Mesendoderm (in vitro differentiated cells): ENCODE measurements at regions not wholly inside any gene's neighbourhood (a gene's known extent, or its start where the extent isn't known, plus 50 kb on each side); places are given as distances from the start of the nearest gene placed in this dataset.

Experiments used
- DNase-seq: peaks from one replicate; pipeline ENCODE4 v3.0.0; 2013
- H2AK5ac ChIP-seq: 2 replicates; pipeline ENCODE4 v1.6.1; 2013; ENCODE audit warnings: low read length, inconsistent platforms
- H2BK120ac ChIP-seq: 2 replicates; pipeline ENCODE4 v1.6.1; 2013; ENCODE audit warnings: low read depth, mild to moderate bottlenecking, low read length, moderate library complexity, mixed read lengths
- H2BK15ac ChIP-seq: replicated peaks from 2 replicates; pipeline ENCODE4 v1.6.1; 2013; ENCODE audit warnings: low read depth, mild to moderate bottlenecking, moderate library complexity
- H2BK5ac ChIP-seq: 2 replicates; pipeline ENCODE4 v1.6.1; 2013; ENCODE audit warnings: low read length, inconsistent platforms
- H3K18ac ChIP-seq: 2 replicates; pipeline ENCODE4 v1.6.1; 2013; ENCODE audit warnings: mild to moderate bottlenecking, low read length, mixed read lengths
- H3K23ac ChIP-seq: one replicate; pipeline ENCODE4 v1.6.1; 2013; ENCODE audit warnings: low read length
- H3K27ac ChIP-seq: 2 replicates; pipeline ENCODE4 v1.5.1; 2013; ENCODE audit warnings: low read depth, mild to moderate bottlenecking, inconsistent platforms, low read length, moderate library complexity
- H3K27me3 ChIP-seq: 2 replicates; pipeline ENCODE4 v1.6.1; 2013; ENCODE audit warnings: low read length, control low read depth, mild to moderate bottlenecking, inconsistent platforms; ENCODE audit not compliant: insufficient read depth, poor library complexity
- H3K36me3 ChIP-seq: 2 replicates; pipeline ENCODE4 v1.6.1; 2013; ENCODE audit warnings: low read length, inconsistent platforms; ENCODE audit not compliant: control insufficient read depth, insufficient read depth
- H3K4ac ChIP-seq: one replicate; pipeline ENCODE4 v1.6.1; 2013; ENCODE audit warnings: low read depth, mild to moderate bottlenecking, low read length, moderate library complexity
- H3K4me1 ChIP-seq: 2 replicates; pipeline ENCODE4 v1.6.1; 2013; ENCODE audit warnings: low read depth, low read length, inconsistent platforms; ENCODE audit not compliant: control insufficient read depth
- H3K4me2 ChIP-seq: 2 replicates; pipeline ENCODE4 v1.6.1; 2013; ENCODE audit warnings: low read length
- H3K4me3 ChIP-seq: 2 replicates; pipeline ENCODE4 v1.5.1; 2013; ENCODE audit warnings: mild to moderate bottlenecking, low read length
- H3K56ac ChIP-seq: one replicate; pipeline ENCODE4 v1.6.1; 2013; ENCODE audit warnings: low read length
- H3K79me1 ChIP-seq: 2 replicates; pipeline ENCODE4 v1.6.1; 2013; ENCODE audit warnings: low read length, inconsistent platforms
- H3K79me2 ChIP-seq: 2 replicates; pipeline ENCODE4 v1.6.1; 2013; ENCODE audit warnings: mild to moderate bottlenecking, low read length; ENCODE audit not compliant: control insufficient read depth, insufficient read depth
- H3K9ac ChIP-seq: 2 replicates; pipeline ENCODE4 v1.6.1; 2013; ENCODE audit warnings: low read length, inconsistent platforms
- H4K5ac ChIP-seq: one replicate; pipeline ENCODE4 v1.6.1; 2013; ENCODE audit warnings: low read length
- H4K8ac ChIP-seq: one replicate; pipeline ENCODE4 v1.6.1; 2013; ENCODE audit warnings: low read depth, mild to moderate bottlenecking, control low read depth, low read length, moderate library complexity
- whole genome bisulfite sequencing: extraction: QIAGEN DNeasy Blood & Tissue Kit; methylation state at CpG from one replicate; pipeline ENCODE4 v1.1.7; 2013; ENCODE audit warnings: low lambda C conversion rate, missing lambda C conversion rate; ENCODE audit not compliant: insufficient coverage; ENCODE audit errors: extremely low coverage; 5-methylcytosine and 5-hydroxymethylcytosine counted together

DNA sequence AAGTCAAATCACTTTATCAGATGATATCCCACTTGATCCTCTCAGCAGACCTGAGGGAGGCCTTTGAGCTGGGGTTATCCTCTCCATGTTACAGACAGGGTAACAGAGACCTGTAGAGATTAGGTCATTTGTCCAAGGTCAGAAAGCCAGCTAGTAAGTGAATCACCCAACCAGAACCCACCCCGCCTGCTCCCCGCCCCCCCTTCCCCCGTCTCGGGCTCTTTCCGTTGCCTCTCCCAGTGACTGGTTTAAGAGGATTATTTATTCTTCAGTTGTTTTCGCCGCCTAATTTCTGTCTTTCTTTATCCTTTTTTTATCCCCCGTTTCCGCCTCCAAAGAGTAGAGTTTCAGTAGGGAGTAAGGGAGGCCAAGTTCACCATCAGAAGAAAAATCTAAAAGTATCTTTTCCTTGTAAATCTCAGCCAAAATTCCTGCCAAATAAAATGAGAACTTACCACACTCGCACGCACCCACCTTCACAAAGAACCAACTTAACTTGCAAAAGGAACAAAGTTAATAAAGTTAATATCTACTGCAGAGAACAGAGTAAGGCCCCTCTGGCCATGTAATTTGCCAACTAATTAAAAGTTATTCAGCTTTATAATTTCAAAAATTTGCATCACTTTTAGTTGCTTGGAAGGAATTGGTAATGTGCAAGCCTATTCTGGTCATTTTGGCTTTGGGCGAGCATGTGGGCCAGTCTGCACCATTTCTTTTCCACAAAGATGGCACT is 76.8 kb upstream of the TRABD2B start:
- Histone ChIP-seq H3K79me2 (no peaks in the 10 kb centered on the region), H3K27me3 (no peaks in the 10 kb centered on the region), H3K9ac (no peak overlapping the region), H3K4me2 (no peak overlapping the region), H3K4me3 (no peak overlapping the region), H3K27ac (no peak overlapping the region), H4K5ac (no peak overlapping the region), H3K23ac (no peak overlapping the region), H2BK5ac (no peak overlapping the region), H2BK120ac (no peak overlapping the region), H3K56ac (no peak overlapping the region), H3K4ac (no peak overlapping the region), H3K18ac (no peak overlapping the region), H2BK15ac (no peak overlapping the region), H3K36me3 (no peaks in the 10 kb centered on the region), H2AK5ac (no peak overlapping the region), H3K79me1 (no peaks in the 10 kb centered on the region), H3K4me1 (peaks cover 3% of the 10 kb centered on the region), H4K8ac (no peak overlapping the region)
- peak; percentile 3 for DNase-seq
- WGBS = no CpG with 5 or more reads among the region's 12 CpGs

- no peak overlapping the region for H3K27ac ChIP-seq
- no peak overlapping the region for H3K56ac ChIP-seq
- no peak for DNase-seq
- H4K8ac ChIP-seq = no peak overlapping the region
- H2BK5ac ChIP-seq = no peak overlapping the region
- H3K18ac ChIP-seq = no peak overlapping the region
- WGBS = no CpG with 5 or more reads among the region's 1 CpG
- no peaks in the 10 kb centered on the region for H3K79me1 ChIP-seq
- H3K9ac ChIP-seq = no peak overlapping the region
- no peak overlapping the region for H3K23ac ChIP-seq
- no peak overlapping the region for H3K4me3 ChIP-seq
- H4K5ac ChIP-seq = no peak overlapping the region
- no peak overlapping the region for H3K4me2 ChIP-seq
- H3K4ac ChIP-seq = no peak overlapping the region
- no peaks in the 10 kb centered on the region for H3K79me2 ChIP-seq
- H2BK15ac ChIP-seq = no peak overlapping the region
- H3K36me3 ChIP-seq = no peaks in the 10 kb centered on the region
- peaks cover 7% of the 10 kb centered on the region for H3K4me1 ChIP-seq
- H3K27me3 ChIP-seq = no peaks in the 10 kb centered on the region
- no peak overlapping the region for H2AK5ac ChIP-seq
- H2BK120ac ChIP-seq = no peak overlapping the region
Measured at GRCh38 chr1:48071513-48071912, 74.3 kb upstream of the TRABD2B start.

GRCh38 chr1:48070396-48070750 is 73.2 kb upstream of the TRABD2B start:
- no peak overlapping the region for H3K4me2 ChIP-seq
- H4K8ac ChIP-seq = no peak overlapping the region
- H3K9ac ChIP-seq = no peak overlapping the region
- H2BK120ac ChIP-seq = peak overlapping the region; percentile 77
- H3K4me3 ChIP-seq = no peak overlapping the region
- H3K79me1 ChIP-seq = no peaks in the 10 kb centered on the region
- peak overlapping the region; percentile 72 for H3K4ac ChIP-seq
- peaks cover 7% of the 10 kb centered on the region for H3K4me1 ChIP-seq
- H3K56ac ChIP-seq = peak overlapping the region; percentile 17
- peak overlapping the region; percentile 41 for H2AK5ac ChIP-seq
- peak overlapping the region; percentile 57 for H3K18ac ChIP-seq
- H3K36me3 ChIP-seq = no peaks in the 10 kb centered on the region
- no peak overlapping the region for H3K27ac ChIP-seq
- no CpG with 5 or more reads among the region's 4 CpGs for WGBS
- H2BK15ac ChIP-seq = no peak overlapping the region
- H3K27me3 ChIP-seq = no peaks in the 10 kb centered on the region
- no peak overlapping the region for H2BK5ac ChIP-seq
- H4K5ac ChIP-seq = no peak overlapping the region
- H3K23ac ChIP-seq = no peak overlapping the region
- H3K79me2 ChIP-seq = no peaks in the 10 kb centered on the region
- no peak for DNase-seq

- no peak overlapping the region for H2BK5ac ChIP-seq
- H3K4ac ChIP-seq = no peak overlapping the region
- no peak overlapping the region for H2BK15ac ChIP-seq
- peak overlapping the region; percentile 77 for H2BK120ac ChIP-seq
- no peak overlapping the region for H3K27ac ChIP-seq
- no peaks in the 10 kb centered on the region for H3K79me1 ChIP-seq
- H3K36me3 ChIP-seq = no peaks in the 10 kb centered on the region
- H3K4me1 ChIP-seq = peaks cover 7% of the 10 kb centered on the region
- H3K4me2 ChIP-seq = no peak overlapping the region
- no peak overlapping the region for H3K56ac ChIP-seq
- no peak overlapping the region for H4K5ac ChIP-seq
- no peak overlapping the region for H3K23ac ChIP-seq
- H3K4me3 ChIP-seq = no peak overlapping the region
- H3K9ac ChIP-seq = no peak overlapping the region
- no peak overlapping the region for H4K8ac ChIP-seq
- DNase-seq = no peak
- WGBS = no CpG with 5 or more reads among the region's 7 CpGs
- H3K18ac ChIP-seq = peak overlapping the region; percentile 57
- H2AK5ac ChIP-seq = no peak overlapping the region
- H3K27me3 ChIP-seq = no peaks in the 10 kb centered on the region
- no peaks in the 10 kb centered on the region for H3K79me2 ChIP-seq
Measured at GRCh38 chr1:48069662-48070395, 72.6 kb upstream of the TRABD2B start.

GRCh38 chr1:48068206-48068605 is 71.0 kb upstream of the TRABD2B start:
- Histone ChIP-seq H2BK5ac (peak overlapping the region; percentile 87), H3K79me2 (no peaks in the 10 kb centered on the region), H3K23ac (no peak overlapping the region), H3K18ac (no peak overlapping the region), H3K56ac (peak overlapping the region; percentile 60), H4K5ac (no peak overlapping the region), H2AK5ac (no peak overlapping the region), H3K4ac (no peak overlapping the region), H3K79me1 (no peaks in the 10 kb centered on the region), H3K4me3 (no peak overlapping the region), H2BK120ac (no peak overlapping the region), H4K8ac (no peak overlapping the region), H3K4me2 (no peak overlapping the region), H3K4me1 (peaks cover 4% of the 10 kb centered on the region), H3K9ac (no peak overlapping the region), H3K36me3 (no peaks in the 10 kb centered on the region), H3K27me3 (no peaks in the 10 kb centered on the region), H2BK15ac (no peak overlapping the region), H3K27ac (peak overlapping the region; percentile 32)
- peak; percentile 96 for DNase-seq
- WGBS = no CpG with 5 or more reads among the region's 1 CpG
